Urothelium cell line (cell line): ENCODE measurements at regions not wholly inside any gene's neighbourhood (a gene's known extent, or its start where the extent isn't known, plus 50 kb on each side); places are given as distances from the start of the nearest gene placed in this dataset.

ENCODE experiments used
- DNase-seq: peaks from one replicate; pipeline ENCODE4 v3.0.0; 2011; ENCODE audit warnings: low spot score, mixed read lengths
- FAIRE-seq: peaks from 2 replicates; lab custom pipeline; 2011; peaks lifted over from hg19 to GRCh38; lab: Jason Lieb, UNC

DNA sequence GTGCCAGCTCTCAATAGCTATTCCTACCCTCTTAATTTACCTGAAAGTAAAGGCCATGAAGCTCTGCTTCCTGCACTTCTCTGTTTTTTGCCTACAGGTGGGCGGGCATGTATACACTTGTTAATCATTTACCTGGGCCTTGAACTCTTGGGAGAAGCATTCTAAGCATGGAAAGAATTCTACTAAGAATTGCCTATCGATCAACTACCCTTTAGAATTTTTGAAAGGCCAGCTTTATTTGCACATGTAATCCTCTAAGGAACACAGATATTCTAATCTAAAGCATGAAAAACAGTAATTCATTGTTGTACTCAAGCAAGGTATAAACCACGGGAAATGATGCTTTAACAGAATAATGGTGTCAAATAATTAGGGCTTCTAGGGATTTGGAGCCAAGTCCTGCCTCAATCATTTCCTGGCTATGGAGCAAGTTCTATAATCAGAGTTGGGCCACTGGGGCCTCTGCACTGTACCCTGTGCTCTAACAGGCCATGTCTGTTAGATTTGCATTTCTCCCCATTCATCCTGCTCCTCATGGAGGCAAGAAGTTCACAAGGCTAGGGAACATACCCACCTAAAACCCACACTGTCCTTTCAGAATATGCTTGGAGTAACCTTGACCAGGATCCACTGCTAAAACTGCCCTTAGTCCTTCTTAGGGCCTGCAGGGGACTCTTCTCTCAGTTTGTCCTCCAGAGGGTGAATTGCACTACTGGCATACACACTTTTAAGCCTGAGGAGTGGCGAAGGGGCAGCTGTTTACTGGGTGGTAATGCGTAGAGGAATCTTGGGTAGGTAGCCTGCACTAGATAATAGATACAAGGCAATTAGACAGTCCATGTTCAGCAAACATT lies 276.4 kb upstream of the JAG1 start:
- no peak for DNase-seq
- peak; percentile 52 for FAIRE-seq

DNA sequence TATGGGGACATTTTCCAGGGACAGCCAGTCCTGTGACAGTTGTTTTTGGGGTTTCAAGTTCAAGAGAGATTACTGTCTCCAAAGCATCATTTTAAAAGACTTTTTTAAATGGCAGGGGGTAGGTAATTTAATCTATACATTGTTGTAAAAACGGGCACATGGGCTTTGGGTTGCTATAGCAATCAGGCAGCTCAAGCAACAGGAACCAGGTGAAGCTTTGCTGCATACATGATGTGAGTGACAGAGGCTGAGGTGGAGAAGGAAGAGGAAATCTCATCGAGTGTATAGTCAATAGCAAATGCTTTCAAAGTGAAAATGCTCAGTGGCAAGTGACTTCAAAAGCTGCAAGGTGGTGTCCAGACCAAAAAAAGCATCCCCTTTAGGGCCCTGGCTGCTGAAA lies 277.4 kb upstream of the JAG1 start:
- DNase-seq (no peak), FAIRE-seq (no peak)

DNA sequence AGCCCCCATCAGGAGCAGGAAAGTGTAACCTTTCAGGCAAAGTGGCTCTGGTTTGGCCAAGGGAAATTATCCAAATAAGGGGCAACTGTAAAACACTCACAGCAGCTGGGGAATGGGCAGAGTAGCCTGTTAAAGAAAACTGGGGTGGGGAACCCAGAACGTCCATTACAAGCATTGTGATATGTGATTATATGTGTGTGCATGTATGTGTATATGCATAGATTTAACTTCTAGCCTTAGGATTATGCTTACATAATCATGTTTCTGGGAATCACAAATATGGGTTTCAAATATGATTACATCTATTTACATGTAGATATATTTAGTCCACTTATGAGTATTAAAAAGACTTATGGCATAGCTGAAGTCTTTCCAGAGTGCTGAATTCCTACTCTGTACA lies 278.1 kb upstream of the JAG1 start:
- DNase-seq (no peak), FAIRE-seq (no peak)

DNA sequence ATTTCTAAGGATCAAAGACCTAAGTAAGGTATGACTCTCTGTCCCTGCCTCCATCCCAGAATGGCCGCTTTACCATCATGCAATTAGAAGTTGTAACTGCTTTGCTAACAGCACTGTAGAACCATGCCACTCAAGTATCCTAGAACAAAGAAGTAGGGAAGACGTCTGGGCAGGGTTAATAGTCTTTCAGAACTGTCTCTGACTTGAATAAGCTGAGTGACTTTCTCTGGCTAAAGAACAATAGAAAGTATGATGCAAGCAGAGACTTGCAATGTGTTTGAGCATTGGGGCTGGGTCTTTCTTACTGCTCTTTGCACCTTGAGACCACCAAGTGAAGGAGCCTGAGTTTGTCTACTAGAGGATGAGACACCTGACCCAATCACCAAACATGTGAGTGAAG lies 279.6 kb upstream of the JAG1 start:
- DNase-seq: no peak
- FAIRE-seq: no peak

DNA sequence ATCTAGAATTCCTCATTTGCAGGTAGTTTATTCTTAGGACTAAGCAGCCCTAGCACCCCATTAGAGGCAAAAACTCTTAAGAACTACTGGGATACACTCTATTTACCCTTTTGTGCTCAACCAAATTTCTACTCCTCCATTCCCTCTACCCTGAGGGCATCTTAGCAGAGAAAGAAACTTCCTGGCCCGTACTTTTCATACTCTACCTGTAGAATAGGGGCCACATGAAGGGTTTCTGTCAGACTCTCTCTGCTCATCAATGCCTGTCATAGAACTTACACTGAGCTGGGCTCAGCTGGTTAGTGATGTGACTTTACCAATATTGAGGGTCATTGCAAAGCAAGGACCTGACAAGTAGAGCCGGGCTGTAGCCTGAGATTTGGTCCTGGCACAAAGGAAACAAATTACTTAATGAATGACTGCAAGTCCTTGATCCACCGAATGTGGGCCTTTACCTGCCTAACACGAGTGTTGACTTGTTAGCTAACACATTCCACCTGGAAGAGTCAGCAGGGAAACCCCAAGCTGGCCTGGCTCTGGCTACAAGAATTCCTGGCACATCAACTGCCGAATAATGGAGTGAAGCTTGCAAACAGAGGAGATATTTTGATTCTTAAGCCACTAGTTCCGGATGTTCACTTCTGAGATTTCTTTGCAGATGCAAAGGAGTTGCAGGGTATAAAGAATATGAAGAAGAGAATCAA lies 280.5 kb upstream of the JAG1 start:
- FAIRE-seq: no peak
- DNase-seq: peak; percentile 27

DNA sequence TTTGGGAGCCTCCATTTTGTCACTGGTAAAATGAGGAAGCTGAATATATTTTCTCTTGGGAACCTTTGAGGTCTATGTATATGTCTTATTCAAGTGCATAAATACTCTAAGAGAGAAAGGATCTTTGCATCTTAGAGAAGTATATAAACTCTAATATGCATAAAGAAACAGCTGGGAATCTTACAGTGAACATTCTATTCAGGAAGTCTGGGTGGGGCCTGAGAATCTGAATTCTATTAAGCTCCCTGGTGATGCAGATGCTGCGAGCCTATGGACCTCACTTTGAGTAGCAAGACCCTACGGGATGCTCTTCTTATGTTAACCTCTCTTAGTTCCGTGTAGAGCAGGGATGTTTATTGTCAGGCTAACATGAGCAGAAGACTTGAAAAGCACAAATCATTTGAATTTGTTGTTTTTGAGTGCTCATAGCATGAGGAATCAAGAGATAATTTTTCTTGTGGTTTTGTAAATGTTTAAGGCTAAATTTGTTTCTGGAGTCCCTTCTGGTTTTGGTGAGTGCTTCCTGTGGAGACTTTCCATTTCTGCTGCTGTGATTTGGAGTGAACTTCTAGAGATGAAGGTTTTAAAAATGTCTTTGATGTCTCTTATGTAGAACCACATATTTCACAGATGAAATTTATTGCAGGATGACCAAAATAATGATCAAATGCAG lies 281.2 kb upstream of the JAG1 start:
- FAIRE-seq (no peak), DNase-seq (no peak)

DNA sequence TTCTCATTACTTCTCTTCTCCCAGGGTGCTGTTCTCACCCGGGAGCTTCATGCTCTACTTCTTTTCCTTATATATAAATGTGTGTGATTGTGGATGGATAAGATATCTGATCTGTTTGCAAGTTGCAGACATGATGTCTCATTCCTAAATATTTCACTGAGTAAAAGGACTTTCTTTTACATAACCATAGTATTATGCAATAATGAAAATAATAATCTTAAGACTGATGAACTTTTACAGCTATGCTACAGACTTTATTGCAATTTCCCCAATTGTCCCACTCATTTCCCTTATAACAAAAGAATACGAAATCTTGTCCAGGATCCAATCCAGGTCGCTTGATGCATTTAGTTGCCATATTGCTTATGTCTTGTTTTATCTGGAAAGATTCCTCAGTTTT lies 284.5 kb upstream of the JAG1 start:
- FAIRE-seq: no peak
- no peak for DNase-seq

DNA sequence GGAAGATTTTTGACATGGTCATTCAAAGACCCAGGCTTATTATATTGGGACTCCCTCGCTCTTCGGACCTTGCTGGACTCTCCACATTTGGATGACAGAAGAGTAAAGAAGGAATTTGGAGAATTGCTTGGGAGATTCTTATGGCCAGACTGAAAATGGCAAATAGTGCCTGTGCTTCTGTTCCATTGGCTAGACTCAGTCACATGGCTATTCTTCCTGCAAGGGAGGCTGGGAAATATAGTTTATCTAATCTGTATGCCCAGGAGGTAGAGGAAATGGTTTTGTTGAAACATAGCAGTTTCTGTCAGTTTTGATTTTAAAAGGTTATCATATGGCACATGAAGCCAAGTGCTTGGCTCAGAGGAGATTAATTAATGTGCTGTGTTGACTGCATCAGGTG lies 286.6 kb upstream of the JAG1 start:
- no peak for FAIRE-seq
- DNase-seq: no peak

DNA sequence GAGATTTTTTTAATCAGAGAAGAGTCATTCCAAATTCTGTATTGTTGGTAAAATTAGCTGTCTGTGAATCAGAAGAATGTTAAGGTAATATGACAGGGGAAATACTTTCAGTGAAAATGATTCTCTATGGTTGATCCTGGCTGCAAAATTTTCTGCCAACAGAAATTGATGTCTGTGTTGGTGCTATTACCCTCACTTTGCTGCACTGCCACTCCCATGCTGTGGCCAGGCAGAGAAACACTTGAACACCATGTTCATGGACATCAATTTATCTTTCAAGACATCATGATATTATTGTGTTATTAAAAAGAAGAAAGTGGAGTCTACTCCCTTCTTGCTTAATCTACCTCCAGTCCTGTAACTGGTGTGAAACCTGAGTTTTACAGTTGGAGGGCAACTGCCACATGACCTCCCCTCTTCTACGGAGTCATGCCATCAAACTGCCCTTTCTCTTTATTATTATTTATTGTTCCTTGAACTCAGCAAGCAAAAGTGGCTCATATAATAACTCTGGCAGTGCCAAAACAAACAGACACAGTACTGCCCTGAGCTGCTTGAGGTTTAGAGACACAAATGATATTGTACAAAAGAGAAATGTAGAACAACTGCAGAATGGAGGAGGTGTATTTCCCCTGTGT lies 288.0 kb upstream of the JAG1 start:
- FAIRE-seq (no peak), DNase-seq (no peak)

DNA sequence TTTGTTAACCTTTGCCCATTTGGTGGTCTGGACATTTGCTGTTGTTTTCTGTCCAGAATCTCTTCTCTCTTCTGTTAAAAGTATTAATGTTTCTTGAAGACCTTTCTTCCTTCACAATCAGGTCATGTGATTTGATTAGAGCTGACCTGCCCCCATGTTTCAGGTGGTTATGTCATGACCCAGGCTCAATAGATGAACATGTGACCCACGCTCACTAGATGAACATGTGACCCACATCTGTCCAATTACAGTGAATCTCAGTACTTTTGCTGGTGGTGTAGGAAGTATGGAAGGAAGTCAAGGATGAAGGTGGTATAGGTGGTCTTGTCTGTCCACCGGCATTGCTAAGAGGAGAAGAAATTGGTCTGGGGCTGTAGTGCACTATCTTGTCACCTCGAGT lies 289.1 kb upstream of the JAG1 start:
- DNase-seq (no peak), FAIRE-seq (no peak)

DNA sequence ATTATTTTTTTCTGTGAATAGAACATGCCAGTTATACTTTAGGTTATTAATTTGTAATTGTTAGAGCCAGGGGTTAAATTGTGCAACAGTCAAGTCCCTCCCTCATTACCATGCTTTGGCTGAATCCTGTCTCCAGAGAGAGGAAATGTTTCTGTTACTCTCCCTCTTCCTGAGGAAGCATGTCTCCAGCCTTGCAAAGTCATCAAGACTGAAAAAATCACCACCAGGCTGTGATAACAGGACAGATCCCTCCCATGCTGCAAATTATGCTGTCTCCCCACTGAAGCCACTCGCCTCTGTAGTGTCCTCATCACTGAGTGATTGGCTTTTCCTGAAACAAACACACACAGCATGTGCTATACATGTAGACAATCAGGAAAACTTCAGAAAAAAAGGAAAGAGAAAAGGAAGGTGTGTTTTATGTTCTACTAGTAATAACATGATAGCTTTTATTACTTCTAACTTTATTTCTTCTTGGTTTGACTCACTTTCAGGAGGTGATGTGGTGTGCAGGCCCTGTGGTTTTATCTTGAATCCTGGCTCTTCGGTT lies 290.0 kb upstream of the JAG1 start:
- FAIRE-seq: no peak
- DNase-seq: no peak

DNA sequence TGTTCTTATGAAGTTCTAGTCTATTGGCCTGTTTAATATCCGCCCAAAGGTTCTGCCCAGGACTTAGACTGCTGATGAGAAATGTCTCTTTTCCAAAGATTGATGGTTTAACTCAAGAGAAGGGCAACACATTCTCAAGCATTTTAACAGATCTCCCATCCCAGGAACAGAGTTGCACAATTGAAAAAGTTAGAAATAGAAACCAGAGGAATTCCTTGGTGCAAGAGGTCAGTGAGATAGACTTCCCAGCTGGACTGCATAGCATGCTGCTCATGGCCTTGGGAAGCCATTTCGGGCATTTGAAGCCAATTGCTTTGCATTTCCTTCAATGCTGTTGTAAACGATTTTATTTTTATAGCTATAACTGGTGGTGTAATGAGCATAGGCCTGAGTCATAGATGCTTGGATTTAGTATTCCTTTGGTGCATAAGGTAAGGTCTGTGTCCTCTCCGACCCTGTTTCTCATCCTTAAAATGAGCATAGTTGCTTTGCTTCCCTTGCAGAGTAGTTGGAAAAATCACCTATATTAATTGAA lies 292.2 kb upstream of the JAG1 start:
- FAIRE-seq (no peak), DNase-seq (no peak)

DNA sequence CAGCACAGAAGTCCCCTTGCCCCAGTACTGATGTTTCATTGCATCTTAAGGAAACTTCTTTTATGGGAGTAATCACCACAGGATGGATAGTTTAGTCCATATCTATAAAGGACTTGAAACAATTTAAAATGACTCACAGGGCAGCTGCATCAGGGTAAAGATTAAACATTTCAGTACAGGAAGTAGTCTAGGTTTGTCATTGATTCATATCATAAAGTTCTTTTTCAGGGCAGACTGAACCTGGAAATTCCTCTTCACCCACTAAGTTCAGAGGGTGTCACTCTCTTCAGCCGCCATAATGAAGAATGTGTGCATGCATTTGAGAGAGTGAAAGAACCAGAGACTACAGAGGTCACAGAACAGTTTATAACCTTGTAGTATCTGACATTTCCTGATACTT lies 296.3 kb upstream of the JAG1 start:
- FAIRE-seq (no peak), DNase-seq (no peak)

DNA sequence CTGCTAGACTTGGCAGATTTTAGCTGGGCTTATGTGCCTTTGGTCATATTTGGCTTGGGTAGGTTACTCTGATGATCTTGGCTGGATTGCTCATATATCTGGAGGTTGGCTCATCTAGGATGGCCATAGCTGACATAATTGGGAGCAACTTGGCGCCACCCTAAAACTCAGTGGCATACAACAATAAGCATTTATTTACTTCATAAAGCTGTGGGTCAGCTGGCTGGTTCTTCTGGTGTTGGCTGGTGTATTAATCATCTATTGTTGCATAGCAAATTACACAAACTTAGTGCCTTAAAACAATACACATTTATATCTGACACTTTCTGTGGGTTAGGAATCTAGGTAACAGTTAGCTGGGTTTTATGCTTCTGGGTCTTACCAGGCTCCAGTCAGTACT lies 297.3 kb upstream of the JAG1 start:
- FAIRE-seq (no peak), DNase-seq (no peak)

DNA sequence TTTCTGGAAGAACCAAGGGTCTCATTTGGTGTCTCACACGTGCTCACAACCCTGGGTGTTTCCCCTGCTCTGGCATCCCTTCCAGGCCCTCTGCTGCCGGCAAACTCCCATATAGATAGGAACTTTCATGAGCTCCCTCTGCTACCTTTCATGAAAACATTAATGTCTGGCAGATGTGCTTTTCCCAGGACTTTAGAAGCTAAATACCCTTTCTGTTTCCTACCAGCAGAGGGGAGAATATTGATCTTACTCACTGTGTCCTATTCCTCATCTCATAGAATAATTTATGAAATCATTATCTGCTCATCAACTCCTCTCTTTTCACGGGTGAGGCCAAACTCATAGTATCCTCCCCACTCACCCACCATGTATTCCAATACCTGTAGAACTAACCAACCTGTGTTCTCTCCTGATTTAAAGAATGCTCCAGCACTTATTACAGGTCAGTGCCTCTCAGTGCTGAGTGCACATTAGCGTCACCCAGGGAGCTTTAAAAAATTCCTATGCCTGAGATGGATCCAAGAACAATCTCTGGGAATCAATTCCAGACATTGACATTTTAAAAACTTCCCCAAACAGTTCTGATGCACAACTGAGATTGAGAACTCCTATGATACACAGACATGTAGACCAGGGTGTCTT lies 298.5 kb upstream of the JAG1 start:
- DNase-seq (no peak), FAIRE-seq (no peak)

DNA sequence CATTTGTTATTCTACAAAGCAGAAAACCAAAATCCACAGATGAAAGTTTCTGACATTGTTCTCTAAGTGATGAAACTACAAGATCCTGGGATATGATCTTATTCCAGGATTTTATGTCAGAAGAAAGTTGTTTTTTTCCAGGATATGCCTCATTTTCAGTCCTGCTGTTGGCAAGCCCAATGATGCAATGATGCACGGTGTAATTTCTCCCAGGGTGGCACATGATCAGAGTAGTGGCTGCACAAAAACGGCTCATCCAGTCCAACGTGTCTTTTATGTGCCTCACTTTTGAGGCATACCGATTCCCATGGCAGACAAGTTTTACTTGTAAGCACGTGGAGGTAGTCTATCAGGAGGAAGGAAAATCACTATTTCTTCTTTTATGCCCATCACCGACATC lies 302.3 kb upstream of the JAG1 start:
- FAIRE-seq (no peak), DNase-seq (no peak)

DNA sequence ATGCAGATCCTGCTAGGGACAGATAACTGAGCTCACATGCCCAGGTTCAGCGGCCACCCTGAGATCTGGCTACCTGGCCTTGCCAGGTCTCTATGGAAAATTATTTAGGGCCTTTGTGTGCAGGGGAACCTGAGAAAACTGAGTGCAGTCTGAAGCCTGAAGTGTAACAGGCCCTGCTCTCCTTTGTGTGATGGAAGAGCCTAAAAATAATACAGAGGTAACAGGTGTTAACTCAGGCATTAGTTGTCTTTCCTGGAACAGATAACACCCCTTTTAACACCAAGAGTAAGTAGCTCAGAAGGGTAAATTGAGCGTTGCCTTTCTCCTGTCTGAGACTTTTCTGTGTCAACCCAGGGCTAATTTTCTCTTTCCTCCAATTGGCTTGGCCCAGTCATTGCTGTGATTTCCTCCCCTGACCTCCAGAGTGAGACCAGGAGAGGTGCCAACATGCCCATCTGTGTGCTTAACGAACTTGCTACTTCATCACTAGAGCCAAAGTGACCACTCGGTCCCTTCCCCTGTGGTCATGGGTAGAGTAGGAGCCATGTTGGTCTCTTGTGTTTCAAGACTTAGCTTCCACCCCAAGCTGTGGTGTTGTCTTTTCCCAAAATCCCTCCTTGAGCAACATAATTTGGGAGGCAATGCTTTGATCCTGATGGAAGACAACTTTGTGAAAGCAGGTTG lies 304.4 kb upstream of the JAG1 start:
- DNase-seq (no peak), FAIRE-seq (no peak)

DNA sequence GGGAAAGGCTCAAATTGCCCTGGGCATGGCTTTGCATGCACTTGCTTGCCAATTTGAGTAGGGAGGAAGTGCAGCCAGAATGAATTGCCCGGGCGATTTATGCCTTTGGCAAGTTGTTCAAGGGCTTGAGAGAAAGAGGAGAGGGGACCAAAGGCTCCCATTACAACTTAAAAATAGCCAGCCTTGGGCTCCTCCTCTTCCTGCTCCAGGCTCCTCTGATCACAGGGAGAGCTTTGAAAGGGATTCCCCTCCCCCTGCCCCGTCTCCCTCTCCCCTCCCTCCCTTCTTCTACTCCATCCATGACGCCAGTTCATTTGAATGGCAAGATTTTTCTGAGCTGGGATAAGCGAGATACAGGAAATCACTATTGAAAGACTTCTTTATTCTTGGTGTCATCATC lies 304.9 kb upstream of the JAG1 start:
- no peak for DNase-seq
- no peak for FAIRE-seq

DNA sequence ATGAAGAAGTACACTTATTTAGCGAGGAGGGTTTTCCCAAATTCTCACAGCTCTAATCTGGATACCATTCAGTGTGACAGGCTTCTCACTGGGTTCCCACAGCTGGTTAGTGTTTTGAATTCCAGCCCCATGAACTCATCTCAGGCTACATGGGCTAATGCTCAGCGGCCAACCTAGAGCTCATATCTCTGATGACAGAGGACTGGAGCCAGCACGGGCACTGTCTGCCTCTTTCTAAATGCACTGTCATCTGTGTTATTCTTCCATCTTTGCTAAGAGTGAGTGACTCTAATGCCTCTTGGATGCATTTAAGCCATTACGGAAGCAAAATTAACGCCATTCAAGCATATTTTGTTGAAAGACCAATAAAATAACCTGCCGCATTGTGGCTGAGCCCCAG lies 308.9 kb upstream of the JAG1 start:
- FAIRE-seq (no peak), DNase-seq (peak; percentile 73)

DNA sequence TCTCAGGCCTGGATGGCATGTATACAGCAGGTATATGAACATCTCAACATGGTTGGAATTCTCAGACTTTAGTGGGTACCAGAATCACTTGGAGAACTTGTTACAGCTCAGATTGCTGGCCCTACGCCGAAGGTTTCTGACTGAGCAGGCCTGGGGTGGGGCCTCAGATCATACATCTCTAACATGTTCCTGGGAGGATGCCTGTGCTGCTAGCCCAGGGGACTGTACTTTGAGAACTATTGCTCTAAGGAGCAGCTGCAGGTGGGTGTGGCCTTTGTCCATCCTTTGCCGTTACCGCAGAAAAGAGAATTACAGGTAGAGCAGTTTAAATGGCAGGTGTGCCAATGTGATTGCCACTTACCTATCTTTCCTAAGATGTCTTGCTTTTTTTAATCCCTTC lies 310.5 kb upstream of the JAG1 start:
- FAIRE-seq (no peak), DNase-seq (no peak)
